ENCODE measurements at regions not wholly inside any gene's neighbourhood (a gene's known extent, or its start where the extent isn't known, plus 50 kb on each side); places are given as distances from the start of the nearest gene placed in this dataset.

- DNase-seq (ENCODE audit: low read depth) = no peak
Observed at GRCh38 chr16:82240111-82240510, 70.1 kb upstream of the MPHOSPH6 start.

- DNase-seq (ENCODE audit: low read depth) = no peak
Observed at GRCh38 chr16:82236875-82237274, 66.9 kb upstream of the MPHOSPH6 start.

- no peak for DNase-seq (ENCODE audit: low read depth)
Observed at GRCh38 chr16:82236415-82236814, 66.4 kb upstream of the MPHOSPH6 start.

GRCh38 chr16:82232806-82233205, 62.8 kb upstream of the MPHOSPH6 start:
- DNase-seq (ENCODE audit: low read depth) = no peak

- DNase-seq (ENCODE audit: low read depth) = no peak
Observed at GRCh38 chr16:82231008-82231787, 61.2 kb upstream of the MPHOSPH6 start.

GRCh38 chr16:82229800-82230619, 60.0 kb upstream of the MPHOSPH6 start:
- peak; percentile 48 for DNase-seq (ENCODE audit: low read depth)

GRCh38 chr16:82226327-82226726, 56.3 kb upstream of the MPHOSPH6 start:
- no peak for DNase-seq (ENCODE audit: low read depth)

- DNase-seq (ENCODE audit: low read depth) = no peak
Observed at GRCh38 chr16:82224821-82225220, 54.8 kb upstream of the MPHOSPH6 start.

GRCh38 chr16:82220541-82220940, 50.5 kb upstream of the MPHOSPH6 start:
- DNase-seq (ENCODE audit: low read depth) = no peak
